Vagina (tissue), 2 donors: ENCODE measurements at regions not wholly inside any gene's neighbourhood (a gene's known extent, or its start where the extent isn't known, plus 50 kb on each side); places are given as distances from the start of the nearest gene placed in this dataset.
A peak's percentile ranks its signal among the peaks of the same experiment; 100 is the strongest.

Experiments
- DNase-seq, 2 donors: peaks; one replicate each; pipeline ENCODE4 v3.0.0-alpha.2; 2017; ENCODE audit errors: extremely low spot score in 2 of 2
- H3K27ac ChIP-seq: fragments of 200-600 bp; sonication (generic); one replicate; pipeline ENCODE4 v1.5.1; 2019
- H3K27me3 ChIP-seq: fragments of 200-600 bp; sonication (generic); one replicate; pipeline ENCODE4 v1.5.1; 2019
- H3K36me3 ChIP-seq, 2 donors: fragments of 200-600 bp; sonication (generic); one replicate each; pipeline ENCODE4 v1.5.1; 2017 to 2019
- H3K4me1 ChIP-seq: fragments of 200-600 bp; sonication (generic); one replicate; pipeline ENCODE4 v1.5.1; 2019
- H3K4me3 ChIP-seq, 2 donors: fragments of 200-600 bp; sonication (generic); 1 replicate in 1 of 2; 2 replicates in 1 of 2; pipeline ENCODE4 v1.5.1; 2016 to 2019
- H3K9me3 ChIP-seq: fragments of 200-600 bp; sonication (generic); one replicate; pipeline ENCODE4 v1.5.1; 2019
- POLR2A ChIP-seq, 2 donors: fragments of 450-650 bp; IDR thresholded peaks; one replicate each; pipeline ENCODE4 v1.6.1; 2017; ENCODE audit warnings: antibody characterized with exemption in 2 of 2, mild to moderate bottlenecking in 2 of 2, moderate library complexity in 2 of 2
- POLR2AphosphoS5 ChIP-seq, 2 donors: sonication (generic); formaldehyde crosslinking; IDR thresholded peaks; one replicate each; pipeline ENCODE4 v1.9.0; 2017; ENCODE audit warnings: antibody characterized with exemption in 2 of 2, mild to moderate bottlenecking in 2 of 2, low read depth in 1 of 2; ENCODE audit not compliant: insufficient read depth in 1 of 2
- intact Hi-C: fragments of 100-400 bp; cut with DNase I; formaldehyde crosslinking; loops from one replicate; pipeline ENCODE4 v1.15.1; 2023
- TF ChIP-seq, protein P1 (sequence below), 3 experiments: fragments of 450-650 bp in 2 of 3; fragments of 200-600 bp in 1 of 3; sonication (generic) in 1 of 3; IDR thresholded peaks; one replicate each; pipeline ENCODE4 v1.5.1; 2017 to 2019; ENCODE audit warnings: antibody characterized with exemption in 3 of 3, mild to moderate bottlenecking in 2 of 3, moderate library complexity in 2 of 3

DNA sequence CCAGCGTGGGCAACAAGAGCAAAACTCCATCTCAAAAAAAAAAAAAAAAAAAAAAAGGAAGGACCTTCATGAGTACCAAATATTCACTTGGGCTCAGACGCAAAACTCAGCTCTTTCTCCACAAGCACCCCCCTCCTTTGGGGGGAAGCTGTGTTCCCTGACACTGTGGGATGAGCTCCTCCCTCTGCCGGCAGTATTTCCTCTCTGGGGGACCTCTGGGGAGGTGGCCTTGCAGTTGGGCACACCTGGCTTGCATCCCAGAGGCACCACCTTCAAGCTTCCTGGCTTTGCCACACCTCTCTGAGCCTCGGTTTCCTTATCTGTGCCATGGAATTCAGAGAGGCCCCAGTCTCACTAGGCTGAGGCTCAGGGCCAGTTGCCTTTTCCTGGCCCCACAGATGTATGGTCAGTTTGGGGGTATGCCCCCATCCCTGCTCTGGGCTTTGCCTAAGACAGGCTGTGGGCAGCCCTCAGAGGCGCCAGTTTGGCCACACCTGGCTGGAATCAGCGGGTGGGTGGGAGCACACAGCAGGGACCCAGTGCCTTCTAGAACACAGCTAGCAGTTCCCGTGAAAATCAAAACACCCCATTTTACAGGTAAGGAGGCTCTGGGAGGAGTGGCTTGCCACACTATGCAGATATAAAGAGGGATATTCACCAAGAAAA lies 157.5 kb upstream of the IER5L start:
- TF ChIP-seq POLR2A (IDR thresholded peaks at IDR 0.05): no peak
- TF ChIP-seq, protein P1, sequence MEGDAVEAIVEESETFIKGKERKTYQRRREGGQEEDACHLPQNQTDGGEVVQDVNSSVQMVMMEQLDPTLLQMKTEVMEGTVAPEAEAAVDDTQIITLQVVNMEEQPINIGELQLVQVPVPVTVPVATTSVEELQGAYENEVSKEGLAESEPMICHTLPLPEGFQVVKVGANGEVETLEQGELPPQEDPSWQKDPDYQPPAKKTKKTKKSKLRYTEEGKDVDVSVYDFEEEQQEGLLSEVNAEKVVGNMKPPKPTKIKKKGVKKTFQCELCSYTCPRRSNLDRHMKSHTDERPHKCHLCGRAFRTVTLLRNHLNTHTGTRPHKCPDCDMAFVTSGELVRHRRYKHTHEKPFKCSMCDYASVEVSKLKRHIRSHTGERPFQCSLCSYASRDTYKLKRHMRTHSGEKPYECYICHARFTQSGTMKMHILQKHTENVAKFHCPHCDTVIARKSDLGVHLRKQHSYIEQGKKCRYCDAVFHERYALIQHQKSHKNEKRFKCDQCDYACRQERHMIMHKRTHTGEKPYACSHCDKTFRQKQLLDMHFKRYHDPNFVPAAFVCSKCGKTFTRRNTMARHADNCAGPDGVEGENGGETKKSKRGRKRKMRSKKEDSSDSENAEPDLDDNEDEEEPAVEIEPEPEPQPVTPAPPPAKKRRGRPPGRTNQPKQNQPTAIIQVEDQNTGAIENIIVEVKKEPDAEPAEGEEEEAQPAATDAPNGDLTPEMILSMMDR (IDR thresholded peaks at IDR 0.05): no peak
- no peak for TF ChIP-seq POLR2AphosphoS5 (IDR thresholded peaks at IDR 0.05; ENCODE audit: insufficient read depth in 1 of 2, low read depth in 1 of 2)
- Histone ChIP-seq H3K4me1 (peaks cover 76% of the 10 kb centered on the region), H3K27ac (peak overlapping the region; percentile 92), H3K9me3 (no peaks in the 10 kb centered on the region), H3K36me3 (no peaks in the 10 kb centered on the region), H3K27me3 (no peaks in the 10 kb centered on the region), H3K4me3 (peak overlapping the region in 1 of 2 donors; percentile 50)
- no peak for DNase-seq
- intact Hi-C loops: loop anchor here (5.0 kb wide), 2 partner anchors 77 to 272 kb away; no protein-coding TSS in a partner anchor

- Histone ChIP-seq H3K27me3 (no peaks in the 10 kb centered on the region), H3K27ac (peak overlapping the region; percentile 92), H3K36me3 (no peaks in the 10 kb centered on the region), H3K9me3 (no peaks in the 10 kb centered on the region), H3K4me3 (peak overlapping the region; percentile 23 to 31), H3K4me1 (peaks cover 72% of the 10 kb centered on the region)
- intact Hi-C loops: loop anchor here (5.0 kb wide), 2 partner anchors 148 to 197 kb away; no protein-coding TSS in a partner anchor
- DNase-seq: peak in 1 of 2 donors; percentile 97
- TF ChIP-seq POLR2A (IDR thresholded peaks at IDR 0.05) (no peak), POLR2AphosphoS5 (IDR thresholded peaks at IDR 0.05; ENCODE audit: insufficient read depth in 1 of 2, low read depth in 1 of 2) (peak; percentile 89 to 97)
- TF ChIP-seq, protein P1 (IDR thresholded peaks at IDR 0.05): no peak
Measured at GRCh38 chr9:129334105-129334935, 156.3 kb upstream of the IER5L start.

DNA sequence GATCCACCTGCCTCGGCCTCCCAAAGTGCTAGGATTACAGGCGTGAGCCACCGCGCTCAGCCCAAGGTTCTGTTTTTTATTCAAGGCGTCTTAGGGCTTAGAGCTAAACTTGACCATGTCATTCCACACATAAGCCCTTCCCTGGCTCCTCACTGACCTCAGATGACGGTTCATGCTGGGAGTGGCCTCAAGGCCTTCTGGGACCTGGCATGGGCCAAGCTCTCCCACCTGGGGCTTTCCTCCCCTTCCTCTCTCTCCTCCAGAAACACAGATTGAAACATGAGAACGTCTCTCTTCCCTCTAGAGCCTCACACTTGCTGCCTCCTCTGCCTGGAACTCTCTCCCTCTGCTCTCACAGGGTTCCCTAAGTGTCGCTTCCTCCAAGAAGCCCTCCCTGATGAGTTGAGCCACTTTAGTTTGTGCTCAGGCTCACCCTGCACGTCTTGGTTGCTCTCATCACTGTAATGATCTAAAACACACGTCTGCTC lies 155.6 kb upstream of the IER5L start:
- peak overlapping the region; percentile 92 for H3K27ac ChIP-seq
- peak overlapping the region in 1 of 2 donors; percentile 31 for H3K4me3 ChIP-seq
- intact Hi-C loops: loop anchor here (5.0 kb wide), 2 partner anchors 149 to 196 kb away; no protein-coding TSS in a partner anchor

GRCh38 chr9:129332581-129332980 lies 154.5 kb upstream of the IER5L start:
- no peak for DNase-seq
- TF ChIP-seq POLR2A (IDR thresholded peaks at IDR 0.05) (no peak), POLR2AphosphoS5 (IDR thresholded peaks at IDR 0.05; ENCODE audit: insufficient read depth in 1 of 2, low read depth in 1 of 2) (no peak)
- TF ChIP-seq, protein P1 (IDR thresholded peaks at IDR 0.05): no peak
- intact Hi-C loops: loop anchor here (5.0 kb wide), 2 partner anchors 150 to 195 kb away; no protein-coding TSS in a partner anchor
- H3K27me3 ChIP-seq: no peaks in the 10 kb centered on the region
- peak overlapping the region in 1 of 2 donors; percentile 7 for H3K4me3 ChIP-seq
- no peaks in the 10 kb centered on the region for H3K9me3 ChIP-seq
- no peaks in the 10 kb centered on the region for H3K36me3 ChIP-seq
- H3K27ac ChIP-seq: peak overlapping the region; percentile 92
- H3K4me1 ChIP-seq: peaks cover 62% of the 10 kb centered on the region

More for the DNA sequence above, 155.6 kb upstream of the IER5L start:
- Histone ChIP-seq H3K9me3 (no peaks in the 10 kb centered on the region), H3K36me3 (no peaks in the 10 kb centered on the region), H3K4me1 (peaks cover 68% of the 10 kb centered on the region), H3K27me3 (no peaks in the 10 kb centered on the region)
- TF ChIP-seq POLR2AphosphoS5 (IDR thresholded peaks at IDR 0.05; ENCODE audit: insufficient read depth in 1 of 2, low read depth in 1 of 2) (no peak), POLR2A (IDR thresholded peaks at IDR 0.05) (no peak)
- TF ChIP-seq, protein P1 (IDR thresholded peaks at IDR 0.05): no peak
- DNase-seq: no peak
